ENCODE measurements at regions not wholly inside any gene's neighbourhood (a gene's known extent, or its start where the extent isn't known, plus 50 kb on each side); places are given as distances from the start of the nearest gene placed in this dataset.

GRCh38 chr9:105146677-105147076, 97.8 kb upstream of the SLC44A1 start:
- no peaks in the 10 kb centered on the region for H3K9me3 ChIP-seq (replicated peaks; ENCODE audit: control insufficient read depth, insufficient read depth, low read length)
- no peak overlapping the region for H3K4me2 ChIP-seq (ENCODE audit: insufficient read depth, low read length)
- dilution Hi-C loops (cut with MboI; ENCODE audit: extremely low pct_ligation_motif_present, low sequenced_read_pairs), result no loop called here
- no peak overlapping the region for H3K27ac ChIP-seq (ENCODE audit: insufficient read depth, low read depth, low read length)
- no peaks in the 10 kb centered on the region for H4K20me1 ChIP-seq (replicated peaks; ENCODE audit: control insufficient read depth, extremely low read depth, insufficient read depth, low read length)
- TF ChIP-seq JUN (IDR thresholded peaks at IDR 0.05; ENCODE audit: borderline replicate concordance, insufficient read depth, insufficient read length, low read depth) (no peak), MAX (IDR thresholded peaks at IDR 0.05; ENCODE audit: insufficient read depth, insufficient read length) (no peak), EZH2 (IDR thresholded peaks at IDR 0.05; ENCODE audit: borderline replicate concordance, low read depth, low read length, severe bottlenecking) (no peak), FOS (IDR thresholded peaks at IDR 0.05; ENCODE audit: borderline replicate concordance, insufficient read depth, low read length) (no peak), MYC (IDR thresholded peaks at IDR 0.05; ENCODE audit: low read depth, low read length) (no peak), POLR2A (IDR thresholded peaks at IDR 0.05; ENCODE audit: low read depth, low read length) (no peak), GATA2 (IDR thresholded peaks at IDR 0.05; ENCODE audit: insufficient read depth, insufficient read length, low read depth, low read length) (no peak)
- H3K36me3 ChIP-seq (ENCODE audit: control insufficient read depth in 2 of 2, extremely low read depth in 1 of 2, insufficient read depth in 2 of 2, low read length in 2 of 2), result no peaks in the 10 kb centered on the region
- DNase-seq (ENCODE audit: low read depth, low spot score) (no peak), FAIRE-seq (no peak)
- H3K9me1 ChIP-seq (replicated peaks; ENCODE audit: control insufficient read depth, extremely low read depth, insufficient read depth, low read length), result no peaks in the 10 kb centered on the region
- no peak overlapping the region for H3K4me3 ChIP-seq (replicated peaks in 1 of 3; ENCODE audit: insufficient read depth in 1 of 3, low read depth in 1 of 3, low read length in 3 of 3)
- no peaks in the 10 kb centered on the region for H3K79me2 ChIP-seq (ENCODE audit: control insufficient read depth, insufficient read depth, low read length)
- H2AFZ ChIP-seq (ENCODE audit: low read depth, low read length), result no peak overlapping the region
- no peak overlapping the region for H3K9ac ChIP-seq (replicated peaks; ENCODE audit: extremely low read depth, insufficient read depth, low read length)
- H3K4me1 ChIP-seq (ENCODE audit: control insufficient read depth, extremely low read depth, insufficient read depth, low read length), result no peaks in the 10 kb centered on the region
- intact Hi-C loops (cut with micrococcal nuclease), result no loop called here
- no TSS peak for BruUV-seq (replicated peaks)
- ChIA-PET CTCF (no interaction called here), POLR2A (interaction anchor here (0.6 kb wide), 1 partner anchor 12 kb away, joined by 4 read pairs; no protein-coding TSS in a partner anchor)
- peaks cover 0 to 2% of the 10 kb centered on the region in 2 experiments for H3K27me3 ChIP-seq (ENCODE audit: control insufficient read depth in 2 of 2, insufficient read depth in 2 of 2, low read length in 2 of 2)

- dilution Hi-C loops (cut with MboI; ENCODE audit: extremely low pct_ligation_motif_present, low sequenced_read_pairs), result no loop called here
- CTCF ChIA-PET, result interaction anchor here (1.2 kb wide), 1 partner anchor 8 kb away, joined by 3 read pairs; no protein-coding TSS in a partner anchor
- no TSS peak for BruUV-seq (replicated peaks)
- Histone ChIP-seq H3K9me1 (replicated peaks; ENCODE audit: control insufficient read depth, extremely low read depth, insufficient read depth, low read length) (no peaks in the 10 kb centered on the region), H3K27ac (ENCODE audit: insufficient read depth, low read depth, low read length) (no peak overlapping the region), H3K36me3 (ENCODE audit: control insufficient read depth in 2 of 2, extremely low read depth in 1 of 2, insufficient read depth in 2 of 2, low read length in 2 of 2) (no peaks in the 10 kb centered on the region), H2AFZ (ENCODE audit: low read depth, low read length) (no peak overlapping the region), H3K4me2 (ENCODE audit: insufficient read depth, low read length) (no peak overlapping the region), H3K79me2 (ENCODE audit: control insufficient read depth, insufficient read depth, low read length) (no peaks in the 10 kb centered on the region), H4K20me1 (replicated peaks; ENCODE audit: control insufficient read depth, extremely low read depth, insufficient read depth, low read length) (no peaks in the 10 kb centered on the region), H3K4me3 (replicated peaks in 1 of 3; ENCODE audit: insufficient read depth in 1 of 3, low read depth in 1 of 3, low read length in 3 of 3) (no peak overlapping the region), H3K27me3 (ENCODE audit: control insufficient read depth in 2 of 2, insufficient read depth in 2 of 2, low read length in 2 of 2) (peaks cover 0 to 2% of the 10 kb centered on the region in 2 experiments), H3K9me3 (replicated peaks; ENCODE audit: control insufficient read depth, insufficient read depth, low read length) (no peaks in the 10 kb centered on the region), H3K4me1 (ENCODE audit: control insufficient read depth, extremely low read depth, insufficient read depth, low read length) (no peaks in the 10 kb centered on the region), H3K9ac (replicated peaks; ENCODE audit: extremely low read depth, insufficient read depth, low read length) (no peak overlapping the region)
- POLR2A ChIA-PET, result interaction anchor here (0.6 kb wide), 1 partner anchor 12 kb away, joined by 4 read pairs; no protein-coding TSS in a partner anchor
- FAIRE-seq, result no peak
- no peak for DNase-seq (ENCODE audit: low read depth, low spot score)
- intact Hi-C loops (cut with micrococcal nuclease), result no loop called here
- no peak for TF ChIP-seq FOS (IDR thresholded peaks at IDR 0.05; ENCODE audit: borderline replicate concordance, insufficient read depth, low read length)
- no peak for TF ChIP-seq GATA2 (IDR thresholded peaks at IDR 0.05; ENCODE audit: insufficient read depth, insufficient read length, low read depth, low read length)
- no peak for TF ChIP-seq MAX (IDR thresholded peaks at IDR 0.05; ENCODE audit: insufficient read depth, insufficient read length)
- TF ChIP-seq EZH2 (IDR thresholded peaks at IDR 0.05; ENCODE audit: borderline replicate concordance, low read depth, low read length, severe bottlenecking), result no peak
- TF ChIP-seq CTCF (IDR thresholded peaks at IDR 0.05; ENCODE audit: extremely low read depth in 1 of 2, insufficient read depth in 1 of 2, low read depth in 1 of 2, low read length in 2 of 2), result no peak
- TF ChIP-seq JUN (IDR thresholded peaks at IDR 0.05; ENCODE audit: borderline replicate concordance, insufficient read depth, insufficient read length, low read depth), result no peak
- no peak for TF ChIP-seq POLR2AphosphoS5 (IDR thresholded peaks at IDR 0.05; ENCODE audit: insufficient read depth, low read depth, low read length)
- no peak for TF ChIP-seq POLR2A (IDR thresholded peaks at IDR 0.05; ENCODE audit: low read depth, low read length)
- no peak for TF ChIP-seq MYC (IDR thresholded peaks at IDR 0.05; ENCODE audit: low read depth, low read length)
These were observed 97.2 kb upstream of the SLC44A1 start for GRCh38 chr9:105147110-105147871.

Measured in endothelial cell of umbilical vein (primary cell).